Heart right ventricle (tissue), 16 donors: ENCODE measurements at regions not wholly inside any gene's neighbourhood (a gene's known extent, or its start where the extent isn't known, plus 50 kb on each side); places are given as distances from the start of the nearest gene placed in this dataset.

Source experiments
- ATAC-seq, 8 donors: fragments of 200-7000 bp; cut with Tn5 transposase; one replicate each; pipeline ENCODE4 v1.9.1; 2020; ENCODE audit warnings: mild to moderate bottlenecking in 8 of 8, moderate library complexity in 8 of 8, moderate number of reproducible peaks in 1 of 8
- DNase-seq, 2 donors: peaks; one replicate each; pipeline ENCODE4 v3.0.0-alpha.2; 2020
- H3K27ac ChIP-seq, 10 donors: fragments of 200-600 bp; sonication (generic) in 2 of 10; one replicate each; pipeline versions ENCODE4 v1.5.0 to v1.8.0; 2020 to 2022; ENCODE audit warnings: mild to moderate bottlenecking in 3 of 10
- H3K27me3 ChIP-seq, 7 donors: fragments of 200-600 bp; one replicate each; pipeline ENCODE4 v1.8.0; 2021 to 2022; ENCODE audit warnings: mild to moderate bottlenecking in 2 of 7
- H3K36me3 ChIP-seq, 9 donors: fragments of 200-600 bp; sonication (generic) in 1 of 9; one replicate each; pipeline versions ENCODE4 v1.5.0 to v1.8.0; 2020 to 2022; ENCODE audit warnings: mild to moderate bottlenecking in 2 of 9
- H3K4me1 ChIP-seq, 9 donors: fragments of 200-600 bp; sonication (generic) in 1 of 9; one replicate each; pipeline versions ENCODE4 v1.5.0 to v1.8.0; 2020 to 2022; ENCODE audit warnings: mild to moderate bottlenecking in 4 of 9
- H3K4me3 ChIP-seq, 10 donors: fragments of 200-600 bp; sonication (generic) in 2 of 10; one replicate each; pipeline versions ENCODE4 v1.5.0 to v1.8.0; 2020 to 2022; ENCODE audit warnings: mild to moderate bottlenecking in 7 of 10, moderate library complexity in 2 of 10
- H3K9me3 ChIP-seq, 11 donors: fragments of 200-600 bp in 10 of 11; sonication (generic) in 2 of 11; one replicate each; pipeline versions ENCODE4 v1.5.0 to v1.8.0; 2013 to 2022; ENCODE audit warnings: mild to moderate bottlenecking in 2 of 11, control low read depth in 1 of 11, moderate library complexity in 1 of 11
- CTCF ChIP-seq, 9 donors: fragments of 200-600 bp; sonication (generic) in 2 of 9; IDR thresholded peaks; one replicate each; pipeline versions ENCODE4 v1.5.0 to v1.8.0; 2021 to 2022; ENCODE audit warnings: antibody characterized with exemption in 9 of 9, mild to moderate bottlenecking in 5 of 9, moderate library complexity in 1 of 9
- WGBS, 2 donors: extraction: QIAGEN DNeasy Blood & Tissue Kit; methylation state at CpG; one replicate each; pipeline ENCODE4 v1.1.7; 2013; ENCODE audit warnings: inconsistent platforms in 1 of 2; 5-methylcytosine and 5-hydroxymethylcytosine counted together
- intact Hi-C, 10 donors: fragments of 100-400 bp; cut with DNase I; formaldehyde crosslinking; loops; one replicate each; pipeline versions ENCODE4 v1.11.1 to v1.14.2; 2022
- donor health status: Arrhythmogenic right ventricular cardiomyopathy.
- donor health status: ischemic (EF 13 %, LVEDD 7.1; RV severe dilation, severe dysfunction).
- donor health status: healthy with polysubstance abuse.
- donor health status: DM: no; HTN: yes; CAD: no.
- donor health status: DM: no; HTN: no; CAD: no.
- donor health status: ischemic (EF 25% LVEDD 6.9; RV normal size, moderate dysfunction).
- donor health status: ischemic (EF 25% LVEDD 5.7; RV mildly dilated, moderate dysfunction).
- donor health status: healthy.
- donor health status: DM: yes; HTN: yes; CAD: no.
- donor health status: Ischemic cardiomyopathy.
- donor health status: ischemic (EF 35%, LVEDD 5.7; RV mildly dilated, moderate dysfunction).
- donor health status: nonischemic (EF 11% LVEDD 7.7; RV severe dilation, severe dysfunction).
- donor health status: DM: yes; HTN: yes; CAD: no.
- donor health status: PGD.
- donor health status: ischemic (EF 29% LVEDD 5.4; RV normal size, mild dysfunction).
- donor health status: nonischemic (EF 23%, LVEDD 6.1; RV moderate dilation, normal function).

GRCh38 chr5:126044111-126044668 lies 379.0 kb upstream of the GRAMD2B start:
- DNase-seq (peak in 1 of 2 donors; percentile 57), ATAC-seq (peak; percentile 96 to 100 (median 98))
- Histone ChIP-seq H3K27ac (peak overlapping the region; percentile 53 to 88 (median 81)), H3K9me3 (no peaks in the 10 kb centered on the region), H3K36me3 (no peaks in the 10 kb centered on the region), H3K4me3 (no peak overlapping the region), H3K4me1 (peaks cover 0 to 22% (median 0%) of the 10 kb centered on the region in 9 donors), H3K27me3 (no peaks in the 10 kb centered on the region)
- no peak for TF ChIP-seq CTCF (IDR thresholded peaks at IDR 0.05)
- 29 to 34% methylated on average over 7 of the region's 7 CpGs for WGBS, 2 donors
- intact Hi-C loops = no loop called here

GRCh38 chr5:126044931-126045565 lies 378.2 kb upstream of the GRAMD2B start:
- H3K9me3 ChIP-seq = no peaks in the 10 kb centered on the region
- 67 to 78% methylated on average over 3 of the region's 3 CpGs for WGBS, 2 donors
- no peaks in the 10 kb centered on the region for H3K27me3 ChIP-seq
- TF ChIP-seq CTCF (IDR thresholded peaks at IDR 0.05) = no peak
- H3K4me1 ChIP-seq = peaks cover 0 to 22% (median 0%) of the 10 kb centered on the region in 9 donors
- no peaks in the 10 kb centered on the region for H3K36me3 ChIP-seq
- H3K27ac ChIP-seq = peak overlapping the region in 4 of 10 donors; percentile 34 to 88 (median 64)
- ATAC-seq (peak in 3 of 8 donors; percentile 35 to 55 (median 40)), DNase-seq (no peak)
- intact Hi-C loops = loop anchor here in 1 of 10 donors (5.0 kb wide), 1 partner anchor 43 kb away; no protein-coding TSS in a partner anchor
- no peak overlapping the region for H3K4me3 ChIP-seq

- H3K4me1 ChIP-seq = peaks cover 0 to 22% (median 0%) of the 10 kb centered on the region in 9 donors
- no peak overlapping the region for H3K4me3 ChIP-seq
- H3K9me3 ChIP-seq = no peaks in the 10 kb centered on the region
- intact Hi-C loops = loop anchor here in 1 of 10 donors (5.0 kb wide), 1 partner anchor 44 kb away; no protein-coding TSS in a partner anchor
- DNase-seq (no peak), ATAC-seq (no peak)
- no peaks in the 10 kb centered on the region for H3K27me3 ChIP-seq
- no peaks in the 10 kb centered on the region for H3K36me3 ChIP-seq
- 41 to 51% methylated on average over 6 of the region's 6 CpGs for WGBS, 2 donors
- TF ChIP-seq CTCF (IDR thresholded peaks at IDR 0.05) = no peak
- H3K27ac ChIP-seq = no peak overlapping the region
These were observed 376.9 kb upstream of the GRAMD2B start for GRCh38 chr5:126046318-126046717.

GRCh38 chr5:126046846-126047571 lies 376.2 kb upstream of the GRAMD2B start:
- DNase-seq (no peak), ATAC-seq (no peak)
- no peak for TF ChIP-seq CTCF (IDR thresholded peaks at IDR 0.05)
- Histone ChIP-seq H3K4me3 (no peak overlapping the region), H3K9me3 (no peaks in the 10 kb centered on the region), H3K36me3 (no peaks in the 10 kb centered on the region), H3K4me1 (peaks cover 0 to 22% (median 0%) of the 10 kb centered on the region in 9 donors), H3K27me3 (no peaks in the 10 kb centered on the region), H3K27ac (no peak overlapping the region)
- intact Hi-C loops = loop anchor here in 1 of 10 donors (5.0 kb wide), 1 partner anchor 45 kb away; no protein-coding TSS in a partner anchor
